ENCODE measurements at regions not wholly inside any gene's neighbourhood (a gene's known extent, or its start where the extent isn't known, plus 50 kb on each side); places are given as distances from the start of the nearest gene placed in this dataset.

DNA sequence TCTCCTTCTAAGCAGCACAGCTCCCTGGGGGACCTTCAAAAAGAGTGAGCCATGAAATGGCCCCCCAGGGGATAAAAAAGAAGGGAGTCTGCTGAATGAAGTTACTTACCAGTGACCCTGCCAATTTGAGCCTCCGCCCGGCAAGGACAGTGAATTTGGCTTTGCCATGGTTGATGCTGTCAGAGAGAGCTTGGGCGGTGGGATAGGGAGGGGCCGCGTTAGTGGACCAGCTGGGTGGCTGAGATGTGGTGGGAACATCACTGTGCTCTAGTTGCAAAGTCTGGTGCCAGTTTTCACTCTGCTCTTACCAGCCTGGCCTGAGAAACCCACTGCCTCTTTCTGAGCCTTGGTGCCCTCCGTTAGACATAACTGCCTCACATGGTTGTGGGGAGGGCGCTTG is 114.6 kb downstream of the MRM1 start (continued):
- TF ChIP-seq, protein P1, sequence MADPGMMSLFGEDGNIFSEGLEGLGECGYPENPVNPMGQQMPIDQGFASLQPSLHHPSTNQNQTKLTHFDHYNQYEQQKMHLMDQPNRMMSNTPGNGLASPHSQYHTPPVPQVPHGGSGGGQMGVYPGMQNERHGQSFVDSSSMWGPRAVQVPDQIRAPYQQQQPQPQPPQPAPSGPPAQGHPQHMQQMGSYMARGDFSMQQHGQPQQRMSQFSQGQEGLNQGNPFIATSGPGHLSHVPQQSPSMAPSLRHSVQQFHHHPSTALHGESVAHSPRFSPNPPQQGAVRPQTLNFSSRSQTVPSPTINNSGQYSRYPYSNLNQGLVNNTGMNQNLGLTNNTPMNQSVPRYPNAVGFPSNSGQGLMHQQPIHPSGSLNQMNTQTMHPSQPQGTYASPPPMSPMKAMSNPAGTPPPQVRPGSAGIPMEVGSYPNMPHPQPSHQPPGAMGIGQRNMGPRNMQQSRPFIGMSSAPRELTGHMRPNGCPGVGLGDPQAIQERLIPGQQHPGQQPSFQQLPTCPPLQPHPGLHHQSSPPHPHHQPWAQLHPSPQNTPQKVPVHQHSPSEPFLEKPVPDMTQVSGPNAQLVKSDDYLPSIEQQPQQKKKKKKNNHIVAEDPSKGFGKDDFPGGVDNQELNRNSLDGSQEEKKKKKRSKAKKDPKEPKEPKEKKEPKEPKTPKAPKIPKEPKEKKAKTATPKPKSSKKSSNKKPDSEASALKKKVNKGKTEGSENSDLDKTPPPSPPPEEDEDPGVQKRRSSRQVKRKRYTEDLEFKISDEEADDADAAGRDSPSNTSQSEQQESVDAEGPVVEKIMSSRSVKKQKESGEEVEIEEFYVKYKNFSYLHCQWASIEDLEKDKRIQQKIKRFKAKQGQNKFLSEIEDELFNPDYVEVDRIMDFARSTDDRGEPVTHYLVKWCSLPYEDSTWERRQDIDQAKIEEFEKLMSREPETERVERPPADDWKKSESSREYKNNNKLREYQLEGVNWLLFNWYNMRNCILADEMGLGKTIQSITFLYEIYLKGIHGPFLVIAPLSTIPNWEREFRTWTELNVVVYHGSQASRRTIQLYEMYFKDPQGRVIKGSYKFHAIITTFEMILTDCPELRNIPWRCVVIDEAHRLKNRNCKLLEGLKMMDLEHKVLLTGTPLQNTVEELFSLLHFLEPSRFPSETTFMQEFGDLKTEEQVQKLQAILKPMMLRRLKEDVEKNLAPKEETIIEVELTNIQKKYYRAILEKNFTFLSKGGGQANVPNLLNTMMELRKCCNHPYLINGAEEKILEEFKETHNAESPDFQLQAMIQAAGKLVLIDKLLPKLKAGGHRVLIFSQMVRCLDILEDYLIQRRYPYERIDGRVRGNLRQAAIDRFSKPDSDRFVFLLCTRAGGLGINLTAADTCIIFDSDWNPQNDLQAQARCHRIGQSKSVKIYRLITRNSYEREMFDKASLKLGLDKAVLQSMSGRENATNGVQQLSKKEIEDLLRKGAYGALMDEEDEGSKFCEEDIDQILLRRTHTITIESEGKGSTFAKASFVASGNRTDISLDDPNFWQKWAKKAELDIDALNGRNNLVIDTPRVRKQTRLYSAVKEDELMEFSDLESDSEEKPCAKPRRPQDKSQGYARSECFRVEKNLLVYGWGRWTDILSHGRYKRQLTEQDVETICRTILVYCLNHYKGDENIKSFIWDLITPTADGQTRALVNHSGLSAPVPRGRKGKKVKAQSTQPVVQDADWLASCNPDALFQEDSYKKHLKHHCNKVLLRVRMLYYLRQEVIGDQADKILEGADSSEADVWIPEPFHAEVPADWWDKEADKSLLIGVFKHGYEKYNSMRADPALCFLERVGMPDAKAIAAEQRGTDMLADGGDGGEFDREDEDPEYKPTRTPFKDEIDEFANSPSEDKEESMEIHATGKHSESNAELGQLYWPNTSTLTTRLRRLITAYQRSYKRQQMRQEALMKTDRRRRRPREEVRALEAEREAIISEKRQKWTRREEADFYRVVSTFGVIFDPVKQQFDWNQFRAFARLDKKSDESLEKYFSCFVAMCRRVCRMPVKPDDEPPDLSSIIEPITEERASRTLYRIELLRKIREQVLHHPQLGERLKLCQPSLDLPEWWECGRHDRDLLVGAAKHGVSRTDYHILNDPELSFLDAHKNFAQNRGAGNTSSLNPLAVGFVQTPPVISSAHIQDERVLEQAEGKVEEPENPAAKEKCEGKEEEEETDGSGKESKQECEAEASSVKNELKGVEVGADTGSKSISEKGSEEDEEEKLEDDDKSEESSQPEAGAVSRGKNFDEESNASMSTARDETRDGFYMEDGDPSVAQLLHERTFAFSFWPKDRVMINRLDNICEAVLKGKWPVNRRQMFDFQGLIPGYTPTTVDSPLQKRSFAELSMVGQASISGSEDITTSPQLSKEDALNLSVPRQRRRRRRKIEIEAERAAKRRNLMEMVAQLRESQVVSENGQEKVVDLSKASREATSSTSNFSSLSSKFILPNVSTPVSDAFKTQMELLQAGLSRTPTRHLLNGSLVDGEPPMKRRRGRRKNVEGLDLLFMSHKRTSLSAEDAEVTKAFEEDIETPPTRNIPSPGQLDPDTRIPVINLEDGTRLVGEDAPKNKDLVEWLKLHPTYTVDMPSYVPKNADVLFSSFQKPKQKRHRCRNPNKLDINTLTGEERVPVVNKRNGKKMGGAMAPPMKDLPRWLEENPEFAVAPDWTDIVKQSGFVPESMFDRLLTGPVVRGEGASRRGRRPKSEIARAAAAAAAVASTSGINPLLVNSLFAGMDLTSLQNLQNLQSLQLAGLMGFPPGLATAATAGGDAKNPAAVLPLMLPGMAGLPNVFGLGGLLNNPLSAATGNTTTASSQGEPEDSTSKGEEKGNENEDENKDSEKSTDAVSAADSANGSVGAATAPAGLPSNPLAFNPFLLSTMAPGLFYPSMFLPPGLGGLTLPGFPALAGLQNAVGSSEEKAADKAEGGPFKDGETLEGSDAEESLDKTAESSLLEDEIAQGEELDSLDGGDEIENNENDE (IDR thresholded peaks at IDR 0.05; ENCODE audit: insufficient replicate concordance, low read length) = no peak
- no peak for TF ChIP-seq ZNF274 (IDR thresholded peaks at IDR 0.05; ENCODE audit: borderline replicate concordance, extremely low read depth, low read length)
- no peak for TF ChIP-seq CREB1 (IDR thresholded peaks at IDR 0.05)
- no peak for TF ChIP-seq CTBP2 (IDR thresholded peaks at IDR 0.05; ENCODE audit: borderline replicate concordance, insufficient read depth, insufficient read length, low read length)
- TF ChIP-seq GABPA (IDR thresholded peaks at IDR 0.05; ENCODE audit: borderline replicate concordance, insufficient read depth, low read length) = no peak
- TF ChIP-seq NANOG (IDR thresholded peaks at IDR 0.05; ENCODE audit: insufficient read depth, low read depth, low read length, poor library complexity, severe bottlenecking) = no peak
- TF ChIP-seq TAF1 (IDR thresholded peaks at IDR 0.05; ENCODE audit: low read depth, low read length) = no peak
- TF ChIP-seq TBP (IDR thresholded peaks at IDR 0.05; ENCODE audit: low read depth, low read length) = no peak
- no peak for TF ChIP-seq KDM4A (IDR thresholded peaks at IDR 0.05; ENCODE audit: low read depth, low read length, severe bottlenecking)
- TF ChIP-seq EZH2 (IDR thresholded peaks at IDR 0.05; ENCODE audit: low read depth, low read length, severe bottlenecking) = no peak
- no peak for TF ChIP-seq RXRA (IDR thresholded peaks at IDR 0.05; ENCODE audit: insufficient read depth, low read depth, low read length)
- no peak for TF ChIP-seq NRF1 (IDR thresholded peaks at IDR 0.05; ENCODE audit: low read depth, low read length)
